ENCODE measurements at regions not wholly inside any gene's neighbourhood (a gene's known extent, or its start where the extent isn't known, plus 50 kb on each side); places are given as distances from the start of the nearest gene placed in this dataset.

DNA sequence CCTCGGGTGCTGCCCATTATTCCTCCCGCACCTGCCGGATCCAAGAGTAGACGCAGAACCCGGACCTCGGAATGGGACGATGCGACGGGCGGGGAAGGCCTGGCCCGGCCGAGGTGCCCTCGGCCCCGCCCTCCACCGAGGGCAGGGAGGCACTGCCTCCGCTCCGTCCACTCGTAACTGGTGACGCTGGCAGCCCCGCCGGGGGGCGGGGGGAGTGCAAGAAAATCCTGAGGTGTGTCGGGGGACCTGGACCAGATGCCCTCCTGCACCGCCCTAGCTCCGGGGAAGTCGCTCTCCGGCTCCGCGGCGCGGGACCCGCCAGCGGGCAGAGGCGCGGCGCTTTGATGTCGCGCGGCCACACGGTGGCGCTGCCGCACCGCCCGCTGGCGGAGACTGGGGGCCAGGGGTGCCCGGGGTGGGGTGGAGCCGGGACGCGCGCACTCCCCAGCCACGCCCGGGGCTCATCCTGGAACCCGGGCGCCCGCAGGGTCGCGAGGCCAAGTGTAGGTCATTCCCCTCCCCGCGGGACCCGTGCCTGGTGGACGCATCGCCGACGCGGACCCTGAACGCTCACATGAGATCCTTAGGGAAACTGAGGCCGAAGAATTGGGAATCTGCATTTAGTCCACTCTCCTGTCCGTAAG lies 202.8 kb downstream of the TTC8 start:
- TF ChIP-seq CTCF (IDR thresholded peaks at IDR 0.05; ENCODE audit: poor library complexity, severe bottlenecking) (peak; percentile 91), EP300 (conservative IDR thresholded peaks at IDR 0.05; ENCODE audit: poor library complexity, severe bottlenecking) (no peak), RAD21 (conservative IDR thresholded peaks at IDR 0.05) (peak; percentile 90), SMC3 (conservative IDR thresholded peaks at IDR 0.05; ENCODE audit: poor library complexity) (peak; percentile 91), EZH2 (IDR thresholded peaks at IDR 0.05; ENCODE audit: borderline replicate concordance, insufficient read depth, low read length, poor library complexity, severe bottlenecking) (no peak), TAF1 (IDR thresholded peaks at IDR 0.05; ENCODE audit: low read depth) (no peak), POLR2AphosphoS5 (IDR thresholded peaks at IDR 0.05) (no peak), MXI1 (conservative IDR thresholded peaks at IDR 0.05; ENCODE audit: poor library complexity, severe bottlenecking) (peak; percentile 30)
- TF ChIP-seq, protein P1, sequence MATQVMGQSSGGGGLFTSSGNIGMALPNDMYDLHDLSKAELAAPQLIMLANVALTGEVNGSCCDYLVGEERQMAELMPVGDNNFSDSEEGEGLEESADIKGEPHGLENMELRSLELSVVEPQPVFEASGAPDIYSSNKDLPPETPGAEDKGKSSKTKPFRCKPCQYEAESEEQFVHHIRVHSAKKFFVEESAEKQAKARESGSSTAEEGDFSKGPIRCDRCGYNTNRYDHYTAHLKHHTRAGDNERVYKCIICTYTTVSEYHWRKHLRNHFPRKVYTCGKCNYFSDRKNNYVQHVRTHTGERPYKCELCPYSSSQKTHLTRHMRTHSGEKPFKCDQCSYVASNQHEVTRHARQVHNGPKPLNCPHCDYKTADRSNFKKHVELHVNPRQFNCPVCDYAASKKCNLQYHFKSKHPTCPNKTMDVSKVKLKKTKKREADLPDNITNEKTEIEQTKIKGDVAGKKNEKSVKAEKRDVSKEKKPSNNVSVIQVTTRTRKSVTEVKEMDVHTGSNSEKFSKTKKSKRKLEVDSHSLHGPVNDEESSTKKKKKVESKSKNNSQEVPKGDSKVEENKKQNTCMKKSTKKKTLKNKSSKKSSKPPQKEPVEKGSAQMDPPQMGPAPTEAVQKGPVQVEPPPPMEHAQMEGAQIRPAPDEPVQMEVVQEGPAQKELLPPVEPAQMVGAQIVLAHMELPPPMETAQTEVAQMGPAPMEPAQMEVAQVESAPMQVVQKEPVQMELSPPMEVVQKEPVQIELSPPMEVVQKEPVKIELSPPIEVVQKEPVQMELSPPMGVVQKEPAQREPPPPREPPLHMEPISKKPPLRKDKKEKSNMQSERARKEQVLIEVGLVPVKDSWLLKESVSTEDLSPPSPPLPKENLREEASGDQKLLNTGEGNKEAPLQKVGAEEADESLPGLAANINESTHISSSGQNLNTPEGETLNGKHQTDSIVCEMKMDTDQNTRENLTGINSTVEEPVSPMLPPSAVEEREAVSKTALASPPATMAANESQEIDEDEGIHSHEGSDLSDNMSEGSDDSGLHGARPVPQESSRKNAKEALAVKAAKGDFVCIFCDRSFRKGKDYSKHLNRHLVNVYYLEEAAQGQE (IDR thresholded peaks at IDR 0.05; ENCODE audit: borderline replicate concordance), result no peak

Data from neural cell (in vitro differentiated cells).